Endothelial cell of hepatic sinusoid (primary cell): ENCODE measurements at regions not wholly inside any gene's neighbourhood (a gene's known extent, or its start where the extent isn't known, plus 50 kb on each side); places are given as distances from the start of the nearest gene placed in this dataset.

ENCODE experiments used
- in situ Hi-C: cut with HindIII; loops from 2 replicates; pipeline ENCODE4 v1.10.0; 2017; ENCODE audit warnings: low sequenced_read_pairs

DNA sequence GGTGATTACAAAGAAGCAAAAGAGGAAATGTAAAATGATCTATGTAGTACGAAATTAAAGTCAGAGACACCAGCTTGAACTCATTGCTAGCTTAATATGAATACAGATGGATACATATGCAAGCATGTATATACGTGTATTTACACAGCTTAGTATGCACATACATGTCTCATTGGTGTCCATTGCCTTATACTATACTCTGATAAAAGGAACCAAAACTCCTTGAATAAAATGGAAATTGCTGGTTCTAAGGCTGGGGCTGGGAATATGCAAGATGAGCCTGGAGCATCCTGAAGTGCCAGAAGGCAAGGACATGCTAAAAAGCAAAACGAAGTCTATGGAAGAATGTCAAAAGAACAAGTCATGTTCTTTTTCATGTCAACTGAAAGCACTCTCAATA is 1424.4 kb upstream of the SLC39A10 start:
- in situ Hi-C loops: no loop called here

DNA sequence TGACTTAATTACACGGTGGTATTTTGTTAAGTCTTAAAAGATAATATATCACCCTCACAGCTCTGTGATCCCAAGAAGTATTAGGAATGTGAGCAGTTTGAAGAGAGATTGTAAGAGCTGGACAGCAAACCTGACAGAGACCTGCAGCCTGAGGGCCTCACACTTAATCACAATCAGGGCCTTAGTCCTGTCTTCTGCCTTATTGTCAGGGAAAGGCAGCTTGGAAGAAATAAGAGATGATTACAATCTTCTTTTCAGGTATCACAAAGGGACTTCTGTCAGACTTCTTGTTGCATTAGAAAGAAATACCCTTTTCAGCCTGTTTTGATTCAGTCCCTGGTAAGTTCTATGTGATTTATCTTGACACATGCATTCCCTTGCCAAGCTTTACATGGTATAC is 1433.8 kb upstream of the SLC39A10 start:
- in situ Hi-C loops: no loop called here

DNA sequence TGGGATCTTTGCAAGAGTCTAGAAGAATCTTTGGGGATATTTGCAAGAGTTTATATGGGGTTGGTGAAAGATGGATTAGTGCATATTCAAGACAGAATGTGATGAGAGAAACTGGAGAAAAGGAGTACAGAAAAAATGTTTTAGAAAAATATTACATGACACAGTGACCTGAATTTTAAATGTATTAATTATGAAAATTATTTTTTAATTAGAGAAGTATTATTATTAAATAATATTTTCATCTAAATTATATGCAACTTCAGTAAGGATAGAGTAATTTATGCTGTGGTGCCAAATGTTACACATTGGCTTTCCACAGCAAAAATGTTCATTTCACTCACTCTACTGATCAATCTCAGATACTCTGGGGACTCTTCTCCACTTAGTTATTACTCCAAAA is 1442.8 kb upstream of the SLC39A10 start:
- in situ Hi-C loops: no loop called here

DNA sequence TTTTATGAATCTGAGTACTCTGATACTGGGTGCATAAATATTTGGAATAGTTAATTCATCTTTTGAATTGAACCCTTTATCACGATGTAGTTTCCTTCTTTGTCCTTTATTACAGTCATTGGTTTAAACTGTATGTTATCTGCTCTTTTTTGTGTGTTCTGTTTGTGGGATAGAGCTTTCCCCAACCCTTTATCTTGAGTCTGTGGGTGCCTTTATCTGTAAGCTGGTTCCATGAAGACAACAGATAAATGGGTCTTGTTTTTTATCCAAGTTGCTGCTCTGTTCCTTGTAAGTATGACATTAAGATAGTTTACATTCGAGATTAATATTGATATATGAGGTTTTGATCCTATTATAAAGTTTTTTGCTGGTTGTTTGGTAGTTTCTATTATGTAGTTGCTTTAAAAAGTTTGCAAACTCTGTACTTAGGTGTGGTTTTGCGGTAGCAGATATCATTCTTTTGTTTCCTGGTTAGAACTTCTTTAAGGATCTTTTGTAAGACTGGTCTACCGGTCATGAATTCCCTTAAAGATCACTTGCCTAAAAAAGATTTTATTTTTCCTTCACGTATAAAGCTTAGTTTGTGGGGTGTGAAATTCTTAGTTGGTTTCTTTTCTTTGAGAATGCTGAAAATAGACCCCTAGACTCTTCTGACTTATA is 1451.3 kb upstream of the SLC39A10 start:
- in situ Hi-C loops: no loop called here

DNA sequence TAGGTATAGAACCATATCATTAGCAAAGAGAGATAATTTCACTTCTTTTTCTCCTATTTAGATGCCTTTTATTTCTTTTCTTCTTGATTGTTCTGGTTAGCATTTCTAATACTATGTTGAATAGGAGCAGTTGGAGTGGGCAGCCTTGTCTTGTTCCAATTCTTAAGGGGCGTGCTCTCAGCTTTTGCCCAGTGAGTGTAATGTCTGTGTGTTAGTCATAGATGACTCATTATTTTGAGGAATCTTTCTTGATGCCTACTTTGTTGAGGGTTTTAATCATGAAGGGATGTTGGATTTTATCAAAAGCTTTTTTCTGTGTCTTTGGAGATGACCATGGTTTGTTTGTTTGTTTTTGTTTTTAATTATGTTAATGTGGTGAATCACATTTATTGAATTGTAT is 1453.1 kb upstream of the SLC39A10 start:
- in situ Hi-C loops: no loop called here

DNA sequence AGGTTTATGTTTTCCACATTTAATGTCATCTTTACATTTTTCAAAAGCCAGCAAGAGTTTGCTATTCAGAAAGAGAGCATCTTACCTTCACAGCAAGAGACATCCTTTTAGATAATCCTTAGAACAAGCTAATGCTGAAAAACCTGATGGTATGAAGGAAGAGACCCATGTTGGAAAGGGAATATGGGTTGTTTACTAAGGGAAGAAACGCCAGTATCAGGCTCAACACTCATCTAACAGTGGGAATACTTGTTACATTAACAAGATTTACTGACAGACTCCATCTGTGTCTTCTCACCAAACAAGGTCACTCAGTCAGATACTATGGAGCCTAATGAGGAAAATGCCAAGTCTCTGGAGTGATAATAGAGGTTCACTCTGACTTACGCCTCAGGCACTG is 1474.1 kb upstream of the SLC39A10 start:
- in situ Hi-C loops: no loop called here

DNA sequence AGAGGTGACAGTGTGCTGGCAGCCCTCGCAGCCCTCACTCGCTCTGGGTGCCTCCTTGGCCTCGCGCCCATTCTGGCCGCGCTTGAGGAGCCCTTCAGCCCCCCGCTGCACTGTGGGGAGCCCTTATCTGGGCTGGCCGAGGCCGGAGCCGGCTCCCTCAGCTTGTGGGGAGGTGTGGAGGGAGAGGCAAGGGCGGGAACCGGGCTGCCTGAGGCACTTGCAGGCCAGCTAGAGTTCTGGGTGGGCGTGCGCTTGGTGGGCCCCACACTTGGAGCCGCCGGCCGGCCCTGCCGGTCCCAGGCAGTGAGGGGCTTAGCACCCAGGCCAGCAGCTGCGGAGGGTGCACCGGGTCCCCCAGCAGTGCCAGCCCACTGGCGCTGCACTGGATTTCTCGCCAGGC is 1480.9 kb upstream of the SLC39A10 start:
- in situ Hi-C loops: no loop called here

DNA sequence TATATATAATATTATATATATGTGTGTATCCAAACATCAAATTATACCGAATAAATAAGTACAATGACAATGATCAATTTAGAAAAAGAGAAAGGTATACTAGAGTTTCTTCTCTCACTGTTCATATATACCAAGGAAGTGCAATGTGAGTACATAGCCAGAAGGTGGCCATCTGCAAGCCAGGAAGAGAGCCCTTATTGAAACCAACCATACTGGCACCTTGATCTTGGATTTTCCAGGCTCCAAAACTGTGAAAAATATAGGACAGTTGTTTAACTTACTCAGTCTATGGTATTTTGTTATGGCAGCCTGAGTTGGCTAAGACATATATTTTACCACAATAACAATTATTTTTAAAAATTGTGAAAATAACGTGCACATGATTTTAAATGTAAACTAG is 1490.2 kb upstream of the SLC39A10 start:
- in situ Hi-C loops: no loop called here

DNA sequence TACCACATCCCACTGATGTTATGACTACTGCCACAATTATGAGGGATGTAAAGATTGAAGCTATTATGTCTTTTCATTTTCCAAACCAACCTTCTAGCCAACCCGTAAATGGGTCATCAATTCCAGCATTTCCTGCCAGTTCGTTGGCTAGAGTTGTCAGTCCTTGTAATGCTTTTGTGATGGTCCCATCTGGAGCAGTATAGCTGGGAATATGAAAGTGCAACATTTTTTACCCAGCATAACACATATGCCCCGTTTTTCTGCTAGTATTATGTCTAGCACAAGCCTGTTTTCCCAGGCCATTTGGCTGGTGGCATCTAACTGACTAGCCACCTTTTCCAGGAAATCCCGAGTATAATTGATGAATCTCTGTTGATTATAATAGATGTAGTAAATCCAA is 1501.6 kb upstream of the SLC39A10 start:
- in situ Hi-C loops: no loop called here

DNA sequence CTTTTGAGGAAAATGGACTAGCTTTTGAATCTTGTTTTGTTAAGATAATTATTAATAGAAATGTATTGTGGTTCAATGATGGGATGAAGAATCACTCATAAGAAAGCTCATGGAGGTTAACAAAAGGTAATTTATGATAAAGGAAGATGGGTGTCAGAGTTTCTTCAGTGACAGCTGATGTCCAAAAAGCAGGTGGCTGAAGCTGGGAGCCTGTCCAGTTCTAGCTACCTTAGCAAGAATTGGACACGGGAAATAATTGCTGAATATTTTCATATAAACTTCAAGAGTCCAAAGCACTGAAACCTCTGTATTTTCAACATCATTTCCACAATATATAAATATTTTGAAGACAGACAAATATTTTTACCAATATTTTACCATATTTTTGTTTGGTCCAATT is 1505.8 kb upstream of the SLC39A10 start:
- in situ Hi-C loops: no loop called here

DNA sequence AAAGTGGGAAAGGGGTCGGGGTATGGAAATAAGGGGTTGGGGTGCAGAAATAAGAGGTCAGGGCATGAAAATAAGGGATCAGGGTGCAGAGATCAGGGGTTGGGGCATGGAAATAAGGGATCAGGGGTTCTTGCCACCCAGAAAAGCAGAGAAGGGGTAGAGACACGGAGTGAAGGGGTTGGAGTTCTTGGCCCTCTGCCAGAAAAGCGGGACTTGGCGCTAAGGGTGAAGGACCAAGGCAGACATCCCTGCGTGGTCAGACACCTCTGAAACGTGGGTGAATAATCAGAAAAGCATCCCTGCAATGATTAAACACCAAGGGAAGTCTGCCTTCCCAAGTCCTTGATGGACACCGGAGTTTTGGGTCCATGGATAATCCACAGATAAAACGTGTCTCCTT is 1521.6 kb upstream of the SLC39A10 start:
- in situ Hi-C loops: no loop called here

DNA sequence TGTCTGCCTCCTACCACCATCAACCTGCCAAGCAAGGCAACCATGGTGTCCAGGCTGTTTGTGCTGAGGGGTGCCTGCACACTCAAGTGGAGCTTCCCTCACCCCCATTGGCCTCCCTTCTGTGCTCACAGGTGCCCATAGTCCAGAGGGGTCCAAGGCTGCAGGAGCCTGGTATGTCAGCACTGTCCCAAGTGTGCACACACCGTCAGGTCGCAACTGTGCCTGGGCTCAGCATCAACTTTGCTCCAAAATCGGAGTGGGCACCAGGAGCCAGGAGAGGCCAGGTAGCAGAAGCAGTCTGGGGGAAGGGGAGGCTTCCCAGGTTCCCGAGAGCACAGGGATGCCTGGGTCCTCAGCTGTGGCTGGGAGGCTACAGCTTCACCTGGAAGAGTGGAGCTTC is 1528.2 kb upstream of the SLC39A10 start:
- in situ Hi-C loops: no loop called here

DNA sequence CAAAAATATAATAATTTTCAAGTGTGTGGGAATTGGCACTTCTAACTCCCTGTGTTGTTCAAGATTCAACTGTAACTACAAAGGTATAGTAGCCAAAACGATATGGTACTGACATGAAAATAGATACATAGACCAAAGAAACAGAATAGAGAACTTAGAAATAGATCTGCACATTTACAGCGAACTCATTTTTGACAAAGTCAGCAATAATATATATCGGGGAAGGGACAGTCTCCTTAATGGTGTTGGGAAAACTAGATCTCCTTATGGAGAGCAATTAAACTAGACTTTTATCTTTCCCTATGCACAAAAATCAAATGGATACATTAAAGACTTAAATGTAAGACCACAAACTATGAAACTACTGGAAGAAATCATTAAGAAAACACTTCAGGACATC is 1530.6 kb upstream of the SLC39A10 start:
- in situ Hi-C loops: no loop called here

DNA sequence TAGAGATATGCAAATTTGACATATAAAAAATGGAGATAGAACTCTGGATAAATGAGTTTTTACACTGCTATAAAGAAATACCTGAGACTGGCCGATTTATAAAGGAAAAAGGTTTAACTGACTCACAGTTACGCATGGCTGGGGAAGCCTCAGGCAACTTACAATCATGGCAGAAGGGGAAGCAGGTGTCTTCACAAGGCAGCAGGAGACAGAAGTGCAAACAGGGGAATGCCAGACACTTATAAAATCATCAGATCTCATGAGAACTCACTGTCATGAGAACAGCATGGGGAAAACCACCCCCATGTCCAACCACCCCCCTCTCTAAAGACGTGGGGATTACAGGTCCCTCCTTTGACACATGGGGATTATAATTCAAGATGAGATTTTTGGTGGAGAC is 1540.2 kb upstream of the SLC39A10 start:
- in situ Hi-C loops: no loop called here

DNA sequence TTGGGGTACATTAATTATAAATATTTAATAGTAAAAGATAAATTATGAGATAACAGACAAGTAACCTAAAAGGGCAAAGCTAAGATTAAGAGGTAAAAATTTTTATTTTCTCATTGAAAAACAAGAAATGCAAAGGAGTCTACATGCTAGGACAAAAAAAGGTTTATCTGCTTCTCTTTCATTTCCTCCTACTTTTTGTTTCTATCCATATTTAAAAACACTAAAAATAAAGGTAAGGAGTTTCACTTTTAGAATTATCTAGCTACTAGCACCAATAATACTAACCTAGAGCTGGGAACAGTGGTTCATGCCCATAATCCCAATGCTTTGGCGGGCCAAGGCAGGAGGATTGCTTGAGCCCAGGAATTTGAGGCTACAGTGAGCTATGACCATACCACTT is 1551.7 kb upstream of the SLC39A10 start:
- in situ Hi-C loops: no loop called here

DNA sequence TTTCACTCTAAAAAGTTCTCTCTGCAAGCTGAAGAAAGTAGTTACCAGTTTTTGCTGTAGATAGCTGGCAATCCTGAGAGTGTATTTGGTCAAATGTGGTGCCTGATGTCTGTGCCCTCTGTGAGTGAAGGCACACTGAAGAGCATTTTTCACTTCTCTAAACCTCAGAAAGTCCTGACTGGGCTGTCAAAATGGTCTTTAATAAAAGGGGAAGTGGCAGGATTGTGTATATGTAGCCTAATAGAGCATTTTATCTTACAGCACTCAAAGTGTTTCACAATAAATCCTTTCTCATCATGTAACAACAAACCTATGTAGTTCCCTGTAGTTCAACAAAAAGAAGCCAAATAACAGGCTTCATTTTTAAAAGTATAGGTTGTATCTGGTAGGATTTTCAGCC is 1552.3 kb upstream of the SLC39A10 start:
- in situ Hi-C loops: no loop called here

DNA sequence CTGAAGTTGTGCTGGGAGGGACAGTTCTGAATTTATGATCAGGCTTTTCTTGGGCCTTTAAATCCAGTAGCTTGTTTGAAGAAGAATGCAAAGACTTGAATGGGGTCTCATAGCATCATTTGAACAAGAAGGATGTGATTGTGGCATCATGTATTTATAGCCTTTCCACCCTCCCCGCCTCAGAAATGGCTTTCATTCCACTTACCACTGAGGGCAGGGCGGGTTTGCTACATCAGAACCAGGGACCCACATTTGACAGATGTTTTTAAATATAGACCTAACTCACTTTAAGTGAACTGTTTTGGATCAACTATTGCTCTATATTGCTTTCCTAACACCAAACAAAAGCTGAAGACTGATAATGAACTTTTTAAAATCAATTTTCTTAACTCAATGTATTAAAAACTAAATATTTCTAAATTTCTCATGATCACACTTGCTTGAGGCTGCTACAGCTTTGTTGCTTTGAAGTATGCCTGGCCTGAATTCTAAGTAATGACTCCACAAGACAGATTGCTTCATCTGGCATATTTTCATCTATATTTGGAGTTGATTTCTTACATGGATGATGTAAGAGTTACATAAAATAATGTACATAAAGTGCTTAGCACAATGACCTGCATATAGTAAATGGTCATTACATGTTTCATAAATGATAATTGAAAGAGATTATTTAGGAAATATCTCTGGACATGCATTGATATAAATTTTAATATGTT is 1552.9 kb upstream of the SLC39A10 start:
- in situ Hi-C loops: no loop called here

DNA sequence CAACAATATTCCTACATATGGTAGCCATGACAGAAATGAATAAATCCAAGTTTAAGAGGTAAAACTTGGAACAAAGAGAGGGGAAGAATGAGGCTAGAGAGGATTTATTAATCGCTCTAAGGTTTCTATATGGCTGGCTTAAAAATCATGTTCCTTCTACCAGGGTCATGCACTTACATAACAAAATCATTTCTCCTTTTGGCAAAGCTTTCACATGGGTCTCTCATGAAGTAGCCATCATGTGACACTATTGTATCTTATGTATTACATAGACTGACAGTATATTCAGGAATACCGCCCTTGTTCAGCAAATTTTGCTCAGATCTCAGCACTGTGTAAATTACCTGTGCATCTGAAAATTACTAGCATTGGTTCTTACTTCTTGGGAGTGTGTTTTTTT is 1554.5 kb upstream of the SLC39A10 start:
- in situ Hi-C loops: no loop called here

DNA sequence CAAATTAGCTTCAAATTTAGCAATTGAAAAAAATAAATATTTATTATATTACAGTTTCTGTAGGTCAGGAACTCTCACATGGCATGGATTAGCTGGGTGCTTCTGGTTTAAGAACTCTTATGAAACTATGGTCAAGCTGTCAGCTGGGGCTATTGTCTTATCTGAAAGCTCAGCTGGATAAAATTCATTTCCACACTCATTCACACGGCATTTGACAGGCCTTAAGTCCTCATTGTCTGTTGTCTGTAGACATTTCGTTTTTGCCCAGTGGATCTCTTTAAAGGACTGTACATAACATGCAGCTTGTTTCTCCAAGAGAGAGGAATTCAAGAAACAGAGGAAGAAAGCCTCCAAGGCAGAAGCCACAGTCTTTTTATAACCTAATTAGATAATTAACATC is 1556.8 kb upstream of the SLC39A10 start:
- in situ Hi-C loops: no loop called here

DNA sequence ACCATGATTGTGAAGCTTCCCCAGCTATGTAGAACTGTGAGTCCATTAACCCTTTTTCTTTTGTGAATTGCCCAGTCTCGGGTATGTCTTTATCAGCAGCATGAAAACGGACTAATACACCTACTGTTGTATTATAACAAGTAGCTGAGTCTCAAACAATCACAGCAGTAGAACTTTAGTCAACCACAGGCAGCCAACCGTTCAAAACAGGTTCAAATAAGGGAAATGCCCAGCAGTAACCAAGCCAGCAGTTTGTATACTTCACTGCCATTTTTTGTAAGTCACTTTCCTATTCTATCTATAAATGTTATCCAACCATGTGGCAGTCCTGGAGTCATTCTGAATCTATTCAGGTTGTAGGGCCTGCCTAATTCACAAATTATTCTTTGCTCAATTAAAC is 1560.6 kb upstream of the SLC39A10 start:
- in situ Hi-C loops: no loop called here

DNA sequence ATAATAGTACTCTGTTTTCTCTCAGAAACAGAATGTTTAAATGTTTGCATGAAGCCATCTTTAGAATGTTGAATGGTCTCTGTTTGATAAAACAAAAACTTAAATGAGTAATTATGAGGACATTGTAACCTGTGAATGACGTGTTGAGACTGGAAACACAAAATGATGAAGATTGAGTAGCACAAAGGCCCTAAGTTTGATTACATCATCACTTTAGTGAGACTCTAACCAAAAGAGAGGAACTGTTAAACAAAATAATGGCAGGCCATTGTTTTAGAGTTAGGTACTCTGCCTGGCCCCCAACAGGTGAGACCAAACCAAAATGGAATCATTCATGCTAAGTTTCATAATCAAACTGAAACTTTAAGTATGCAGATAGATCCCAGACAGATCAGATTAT is 1561.7 kb upstream of the SLC39A10 start:
- in situ Hi-C loops: no loop called here

DNA sequence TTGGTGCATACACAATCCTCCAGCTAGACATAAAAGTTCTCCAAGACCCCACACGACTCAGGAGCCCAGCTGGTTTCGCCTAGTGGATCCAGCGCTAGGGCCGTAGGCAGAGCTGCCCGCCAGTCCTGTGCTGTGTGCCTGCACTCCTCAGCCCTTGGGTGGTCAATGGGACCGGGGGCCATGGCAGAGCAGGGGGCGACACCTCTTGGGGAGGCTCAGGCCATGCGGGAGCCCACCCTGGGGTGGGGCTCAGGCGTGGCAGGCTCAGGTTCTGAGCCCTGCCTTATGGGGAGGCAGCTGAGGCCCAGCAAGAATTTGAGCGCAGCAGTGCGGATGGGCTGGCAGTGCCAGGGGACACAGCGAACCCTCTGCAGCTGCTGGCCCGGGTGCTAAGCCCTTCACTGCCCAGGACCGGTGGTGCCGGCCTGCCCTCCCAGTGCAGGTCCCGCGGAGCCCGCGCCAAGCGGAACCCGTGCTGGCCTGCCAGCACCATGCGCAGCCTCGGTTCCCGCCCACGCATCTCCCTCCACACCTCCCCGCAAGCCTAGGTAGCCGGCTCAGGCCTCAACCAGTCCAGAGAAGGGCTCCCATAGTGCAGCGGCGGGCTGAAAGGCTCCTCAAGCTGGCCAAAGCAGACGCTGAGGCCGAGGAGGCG is 1566.6 kb upstream of the SLC39A10 start:
- in situ Hi-C loops: no loop called here
